Neuronal stem cell (in vitro differentiated cells): ENCODE measurements at regions not wholly inside any gene's neighbourhood (a gene's known extent, or its start where the extent isn't known, plus 50 kb on each side); places are given as distances from the start of the nearest gene placed in this dataset.

Experiments used
- DNase-seq: peaks from one replicate; pipeline ENCODE4 v3.0.0-alpha.2; 2013; ENCODE audit warnings: low spot score
- H2AFZ ChIP-seq: one replicate; pipeline ENCODE4 v1.6.1; 2013; ENCODE audit warnings: mild to moderate bottlenecking, low read length, inconsistent platforms
- H2AK5ac ChIP-seq: 2 replicates; pipeline ENCODE4 v1.6.1; 2013; ENCODE audit warnings: low read depth, mild to moderate bottlenecking, inconsistent platforms, low read length, moderate library complexity, mixed read lengths
- H2BK120ac ChIP-seq: 2 replicates; pipeline ENCODE4 v1.6.1; 2013; ENCODE audit warnings: low read depth, mild to moderate bottlenecking, inconsistent platforms, low read length, moderate library complexity, mixed read lengths
- H2BK12ac ChIP-seq: one replicate; pipeline ENCODE4 v1.6.1; 2013; ENCODE audit warnings: low read length, inconsistent platforms
- H2BK15ac ChIP-seq: 2 replicates; pipeline ENCODE4 v1.6.1; 2013; ENCODE audit warnings: mild to moderate bottlenecking, low read length, inconsistent platforms, mixed read lengths
- H2BK5ac ChIP-seq: one replicate; pipeline ENCODE4 v1.6.1; 2013; ENCODE audit warnings: inconsistent platforms, mild to moderate bottlenecking, low read length, moderate library complexity
- H3K14ac ChIP-seq: one replicate; pipeline ENCODE4 v1.6.1; 2013; ENCODE audit warnings: low read length, inconsistent platforms
- H3K18ac ChIP-seq: 2 replicates; pipeline ENCODE4 v1.6.1; 2013; ENCODE audit warnings: low read length, inconsistent platforms
- H3K23ac ChIP-seq: 2 replicates; pipeline ENCODE4 v1.6.1; 2013; ENCODE audit warnings: low read depth, mild to moderate bottlenecking, mixed read lengths, low read length, inconsistent platforms; ENCODE audit not compliant: poor library complexity
- H3K27ac ChIP-seq: replicated peaks from 3 replicates; pipeline ENCODE4 v1.5.1; 2013; ENCODE audit warnings: low read length, inconsistent platforms
- H3K27me3 ChIP-seq, 3 experiments: 2 replicates each; pipeline ENCODE4 v1.6.1; 2013; ENCODE audit warnings: low read length in 3 of 3, mild to moderate bottlenecking in 2 of 3, inconsistent platforms in 1 of 3, low read depth in 1 of 3, mixed read lengths in 1 of 3, moderate library complexity in 1 of 3; ENCODE audit not compliant: control insufficient read depth in 3 of 3, insufficient read depth in 3 of 3
- H3K36me3 ChIP-seq, 2 donors: replicated peaks in 1 of 2; 2 replicates each; pipeline ENCODE4 v1.6.1; 2013; ENCODE audit warnings: low read length in 2 of 2; ENCODE audit not compliant: control insufficient read depth in 2 of 2, insufficient read depth in 2 of 2
- H3K4ac ChIP-seq: 2 replicates; pipeline ENCODE4 v1.6.1; 2013; ENCODE audit warnings: inconsistent platforms, mild to moderate bottlenecking, low read length, moderate library complexity
- H3K4me1 ChIP-seq, 2 donors: 1 replicate in 1 of 2; 2 replicates in 1 of 2; pipeline ENCODE4 v1.6.1; 2013; ENCODE audit warnings: low read length in 2 of 2, low read depth in 1 of 2; ENCODE audit not compliant: control insufficient read depth in 2 of 2, insufficient read depth in 1 of 2
- H3K4me2 ChIP-seq: one replicate; pipeline ENCODE4 v1.6.1; 2013; ENCODE audit warnings: mild to moderate bottlenecking, low read length, inconsistent platforms; ENCODE audit not compliant: insufficient read depth, poor library complexity, severe bottlenecking
- H3K4me3 ChIP-seq, 2 donors: 2 replicates each; pipeline ENCODE4 v1.5.1; 2013; ENCODE audit warnings: low read length in 2 of 2, mild to moderate bottlenecking in 2 of 2, inconsistent platforms in 1 of 2, moderate library complexity in 1 of 2
- H3K79me1 ChIP-seq: one replicate; pipeline ENCODE4 v1.6.1; 2013; ENCODE audit warnings: low read depth, mild to moderate bottlenecking, inconsistent platforms, low read length, moderate library complexity
- H3K9ac ChIP-seq: one replicate; pipeline ENCODE4 v1.6.1; 2013; ENCODE audit warnings: mild to moderate bottlenecking, low read depth, low read length, inconsistent platforms; ENCODE audit not compliant: poor library complexity
- H3K9me3 ChIP-seq, 2 donors: replicated peaks in 1 of 2; 2 replicates each; pipeline versions ENCODE3 to v1.6.1; 2013; ENCODE audit warnings: low read length in 2 of 2, mild to moderate bottlenecking in 2 of 2, inconsistent platforms in 1 of 2, low read depth in 1 of 2, mixed read lengths in 1 of 2, moderate library complexity in 1 of 2; ENCODE audit not compliant: control insufficient read depth in 2 of 2, insufficient read depth in 1 of 2
- H4K8ac ChIP-seq: one replicate; pipeline ENCODE4 v1.6.1; 2013; ENCODE audit warnings: low read depth, mild to moderate bottlenecking, inconsistent platforms, low read length, moderate library complexity
- H4K91ac ChIP-seq: one replicate; pipeline ENCODE4 v1.6.1; 2013; ENCODE audit warnings: low read length, low read depth, mild to moderate bottlenecking, inconsistent platforms; ENCODE audit not compliant: poor library complexity
- whole genome bisulfite sequencing, 2 donors: extraction: QIAGEN DNeasy Blood & Tissue Kit; methylation state at CpG; one replicate each; pipeline ENCODE4 v1.1.7; 2013; ENCODE audit warnings: missing lambda C conversion rate in 2 of 2, mixed read lengths in 1 of 2; ENCODE audit not compliant: insufficient read length in 2 of 2, insufficient replicate concordance in 1 of 2; ENCODE audit errors: extremely low coverage in 2 of 2; 5-methylcytosine and 5-hydroxymethylcytosine counted together

GRCh38 chr5:108675736-108676135, 72.0 kb upstream of the FER start:
- Histone ChIP-seq H3K4me2 (no peak overlapping the region), H2AFZ (no peak overlapping the region), H3K23ac (no peak overlapping the region), H2BK5ac (no peak overlapping the region), H3K27ac (no peak overlapping the region), H4K91ac (no peak overlapping the region), H3K9ac (no peak overlapping the region), H4K8ac (no peak overlapping the region), H3K18ac (no peak overlapping the region), H3K36me3 (no peaks in the 10 kb centered on the region), H3K4ac (no peak overlapping the region), H2BK12ac (no peak overlapping the region), H3K9me3 (no peaks in the 10 kb centered on the region), H3K27me3 (no peaks in the 10 kb centered on the region), H2BK120ac (no peak overlapping the region), H2BK15ac (no peak overlapping the region), H3K4me1 (peaks cover 3 to 9% of the 10 kb centered on the region in 2 donors), H3K79me1 (no peaks in the 10 kb centered on the region), H3K4me3 (no peak overlapping the region), H3K14ac (no peak overlapping the region), H2AK5ac (no peak overlapping the region)
- no CpG with 5 or more reads among the region's 5 CpGs for WGBS, 2 donors
- no peak for DNase-seq

GRCh38 chr5:108672639-108673038, 75.1 kb upstream of the FER start:
- Histone ChIP-seq H3K79me1 (no peaks in the 10 kb centered on the region), H4K8ac (no peak overlapping the region), H2BK12ac (no peak overlapping the region), H2AFZ (no peak overlapping the region), H2AK5ac (no peak overlapping the region), H3K27ac (no peak overlapping the region), H4K91ac (no peak overlapping the region), H3K23ac (no peak overlapping the region), H3K9ac (no peak overlapping the region), H2BK5ac (no peak overlapping the region), H3K4me3 (no peak overlapping the region), H3K18ac (no peak overlapping the region), H3K9me3 (no peaks in the 10 kb centered on the region), H3K4ac (no peak overlapping the region), H3K14ac (no peak overlapping the region), H3K4me1 (peaks cover 3 to 12% of the 10 kb centered on the region in 2 donors), H2BK120ac (no peak overlapping the region), H3K4me2 (no peak overlapping the region), H3K27me3 (no peaks in the 10 kb centered on the region), H2BK15ac (no peak overlapping the region), H3K36me3 (no peaks in the 10 kb centered on the region)
- DNase-seq: no peak
- no CpG with 5 or more reads among the region's 2 CpGs for WGBS, 2 donors

- Histone ChIP-seq H3K36me3 (no peaks in the 10 kb centered on the region), H3K18ac (no peak overlapping the region), H4K91ac (no peak overlapping the region), H2BK12ac (no peak overlapping the region), H3K79me1 (no peaks in the 10 kb centered on the region), H2BK120ac (no peak overlapping the region), H3K27me3 (no peaks in the 10 kb centered on the region), H2AFZ (peak overlapping the region; percentile 73), H2AK5ac (no peak overlapping the region), H2BK15ac (no peak overlapping the region), H3K4me2 (no peak overlapping the region), H3K4me3 (no peak overlapping the region), H3K4ac (no peak overlapping the region), H2BK5ac (no peak overlapping the region), H4K8ac (no peak overlapping the region), H3K9me3 (no peaks in the 10 kb centered on the region), H3K27ac (no peak overlapping the region), H3K4me1 (peaks cover 3 to 12% of the 10 kb centered on the region in 2 donors), H3K9ac (no peak overlapping the region), H3K23ac (no peak overlapping the region), H3K14ac (no peak overlapping the region)
- DNase-seq: no peak
- WGBS, 2 donors: no CpG with 5 or more reads among the region's 7 CpGs
Measured at GRCh38 chr5:108670591-108671289, 77.0 kb upstream of the FER start.

- no peak overlapping the region for H4K8ac ChIP-seq
- H2BK120ac ChIP-seq: no peak overlapping the region
- no peaks in the 10 kb centered on the region for H3K9me3 ChIP-seq
- H3K79me1 ChIP-seq: no peaks in the 10 kb centered on the region
- no peak overlapping the region for H2AK5ac ChIP-seq
- DNase-seq: no peak
- no peaks in the 10 kb centered on the region for H3K27me3 ChIP-seq
- H3K4me3 ChIP-seq: no peak overlapping the region
- H2BK12ac ChIP-seq: no peak overlapping the region
- H3K27ac ChIP-seq: no peak overlapping the region
- no peak overlapping the region for H3K9ac ChIP-seq
- H2BK5ac ChIP-seq: no peak overlapping the region
- no peak overlapping the region for H3K4me2 ChIP-seq
- no peak overlapping the region for H4K91ac ChIP-seq
- no peak overlapping the region for H3K18ac ChIP-seq
- H3K36me3 ChIP-seq: no peaks in the 10 kb centered on the region
- H2AFZ ChIP-seq: no peak overlapping the region
- WGBS, 2 donors: no CpG with 5 or more reads among the region's 1 CpG
- peaks cover 3 to 12% of the 10 kb centered on the region in 2 donors for H3K4me1 ChIP-seq
- no peak overlapping the region for H3K23ac ChIP-seq
- H3K14ac ChIP-seq: no peak overlapping the region
- H3K4ac ChIP-seq: no peak overlapping the region
- no peak overlapping the region for H2BK15ac ChIP-seq
Measured at GRCh38 chr5:108669462-108669861, 78.2 kb upstream of the FER start.
